ENCODE measurements at regions not wholly inside any gene's neighbourhood (a gene's known extent, or its start where the extent isn't known, plus 50 kb on each side); places are given as distances from the start of the nearest gene placed in this dataset.

- BruUV-seq (replicated peaks): no TSS peak
- Histone ChIP-seq H3K9me3 (ENCODE audit: low read length) (peaks cover 14% of the 10 kb centered on the region), H2AFZ (ENCODE audit: low read length) (no peak overlapping the region), H3K27ac (ENCODE audit: extremely low read length, insufficient read depth, low read length) (no peak overlapping the region), H3K4me3 (replicated peaks in 1 of 3; ENCODE audit: insufficient read depth in 1 of 3, low read depth in 2 of 3, low read length in 3 of 3) (no peak overlapping the region), H3K4me2 (ENCODE audit: low read depth, low read length) (no peak overlapping the region), H3K36me3 (replicated peaks in 1 of 2; ENCODE audit: control insufficient read depth in 1 of 2, insufficient read depth in 2 of 2, low read length in 2 of 2) (no peaks in the 10 kb centered on the region), H3K27me3 (ENCODE audit: control insufficient read depth in 1 of 2, insufficient read depth in 2 of 2, low read length in 2 of 2) (no peaks in the 10 kb centered on the region; a peak in 1 of 5 replicates), H3K79me2 (ENCODE audit: insufficient read depth, low read length) (no peaks in the 10 kb centered on the region), H3K4me1 (ENCODE audit: insufficient read depth, low read length) (peaks cover 4% of the 10 kb centered on the region), H3K9ac (ENCODE audit: insufficient read depth, low read depth, low read length) (no peak overlapping the region), H4K20me1 (ENCODE audit: insufficient read depth, low read length) (no peaks in the 10 kb centered on the region)
- WGBS (ENCODE audit: low lambda C conversion rate): 1% methylated on average over 5 of the region's 5 CpGs
- FAIRE-seq (no peak), DNase-seq (ENCODE audit: low spot score) (no peak), ATAC-seq (no peak)
- intact Hi-C loops (cut with micrococcal nuclease; ENCODE audit: unreplicated experiment): no loop called here
- TF ChIP-seq ZNF180 (CRISPR knock-in tag; IDR thresholded peaks at IDR 0.05; ENCODE audit: borderline replicate concordance, low read depth) (no peak), RELA (CRISPR knock-in tag; IDR thresholded peaks at IDR 0.05) (no peak), CREB1 (IDR thresholded peaks at IDR 0.05) (peak; percentile 75), CREB1 (CRISPR knock-in tag; IDR thresholded peaks at IDR 0.05) (no peak), BRCA1 (CRISPR knock-in tag; IDR thresholded peaks at IDR 0.05) (no peak), FOXP1 (IDR thresholded peaks at IDR 0.05) (no peak), FOXP1 (CRISPR knock-in tag; IDR thresholded peaks at IDR 0.05) (no peak), ZBTB26 (CRISPR knock-in tag; IDR thresholded peaks at IDR 0.05; ENCODE audit: borderline replicate concordance) (no peak), CAMTA2 (CRISPR knock-in tag; IDR thresholded peaks at IDR 0.05; ENCODE audit: borderline replicate concordance) (no peak)
- CTCF ChIA-PET (ENCODE audit: low intra/inter-chr PET ratio, low total read pairs): no interaction called here
- POLR2A ChIA-PET: no interaction called here
- in situ Hi-C loops (cut with HindIII; ENCODE audit: extremely low pct_ligation_motif_present, low pct_unique_long_range_greater_than_20kb): no loop called here
Measured at GRCh38 chr21:41573902-41574690, 66.1 kb upstream of the TMPRSS2 start.

All from HepG2 (cell line).